GM12873 (cell line): ENCODE measurements at regions not wholly inside any gene's neighbourhood (a gene's known extent, or its start where the extent isn't known, plus 50 kb on each side); places are given as distances from the start of the nearest gene placed in this dataset.

Experiments
- TF ChIP-seq, protein P1 (sequence below): IDR thresholded peaks from 2 replicates; pipeline ENCODE4 v1.5.1; 2012; ENCODE audit warnings: low read depth, mild to moderate bottlenecking, moderate library complexity, low read length, control low read depth; ENCODE audit not compliant: insufficient read depth; ENCODE audit errors: missing control alignments

DNA sequence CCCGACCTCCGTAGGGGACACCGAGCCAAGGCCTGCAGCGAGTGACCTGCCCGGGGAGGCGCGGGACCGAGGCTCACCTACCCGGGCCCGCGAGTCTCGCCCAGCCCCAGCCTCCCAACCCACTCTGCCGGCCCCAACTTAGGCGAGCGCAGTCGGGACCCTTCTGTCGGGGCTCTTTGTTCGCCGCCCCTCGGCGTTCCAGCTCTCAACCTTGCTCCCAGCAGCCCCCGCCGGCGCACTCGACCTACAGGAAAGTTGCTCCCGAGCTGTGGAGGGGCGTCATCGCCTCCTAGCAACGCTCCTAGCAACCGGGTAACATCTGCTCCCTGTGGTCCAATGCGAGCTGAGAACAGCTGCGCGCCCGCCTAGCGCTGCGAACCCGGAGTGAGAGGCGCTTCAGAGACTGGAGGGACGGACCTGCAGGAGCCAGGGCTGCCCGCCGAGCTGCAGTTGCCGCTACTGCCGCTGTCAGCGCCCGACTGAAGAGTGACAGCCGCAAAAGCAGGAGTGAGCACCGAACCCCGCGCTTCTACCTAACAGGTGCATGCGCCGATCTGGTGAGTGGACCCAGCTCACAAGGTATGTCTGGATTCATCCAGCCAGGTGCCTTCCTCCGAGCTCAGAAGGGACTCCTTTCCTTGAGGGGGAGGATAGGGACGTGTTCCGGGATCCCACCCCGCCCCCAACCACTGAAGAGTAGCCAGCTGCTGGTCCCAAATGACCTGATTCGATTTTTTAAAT is 355.0 kb downstream of the SNAPC1 start:
- TF ChIP-seq, protein P1, sequence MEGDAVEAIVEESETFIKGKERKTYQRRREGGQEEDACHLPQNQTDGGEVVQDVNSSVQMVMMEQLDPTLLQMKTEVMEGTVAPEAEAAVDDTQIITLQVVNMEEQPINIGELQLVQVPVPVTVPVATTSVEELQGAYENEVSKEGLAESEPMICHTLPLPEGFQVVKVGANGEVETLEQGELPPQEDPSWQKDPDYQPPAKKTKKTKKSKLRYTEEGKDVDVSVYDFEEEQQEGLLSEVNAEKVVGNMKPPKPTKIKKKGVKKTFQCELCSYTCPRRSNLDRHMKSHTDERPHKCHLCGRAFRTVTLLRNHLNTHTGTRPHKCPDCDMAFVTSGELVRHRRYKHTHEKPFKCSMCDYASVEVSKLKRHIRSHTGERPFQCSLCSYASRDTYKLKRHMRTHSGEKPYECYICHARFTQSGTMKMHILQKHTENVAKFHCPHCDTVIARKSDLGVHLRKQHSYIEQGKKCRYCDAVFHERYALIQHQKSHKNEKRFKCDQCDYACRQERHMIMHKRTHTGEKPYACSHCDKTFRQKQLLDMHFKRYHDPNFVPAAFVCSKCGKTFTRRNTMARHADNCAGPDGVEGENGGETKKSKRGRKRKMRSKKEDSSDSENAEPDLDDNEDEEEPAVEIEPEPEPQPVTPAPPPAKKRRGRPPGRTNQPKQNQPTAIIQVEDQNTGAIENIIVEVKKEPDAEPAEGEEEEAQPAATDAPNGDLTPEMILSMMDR, result peak; percentile 56

DNA sequence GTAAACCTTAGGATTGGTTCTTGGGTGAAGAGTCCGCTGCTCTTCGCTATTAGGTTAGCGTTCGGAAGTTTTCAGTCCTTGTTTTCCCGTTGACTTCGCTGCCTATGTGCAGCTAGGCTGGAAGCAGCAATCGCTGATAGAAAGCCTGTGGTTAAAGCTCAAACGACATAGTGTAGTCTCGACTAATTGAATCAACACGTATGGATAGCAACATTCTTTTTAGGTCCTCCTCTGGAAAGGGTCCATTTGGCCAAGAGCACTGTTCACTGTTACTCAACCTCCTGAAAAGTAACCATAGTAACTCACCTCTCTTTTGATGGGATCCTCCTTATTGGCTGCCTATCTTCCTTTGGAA is 355.5 kb downstream of the SNAPC1 start:
- TF ChIP-seq, protein P1, result no peak

DNA sequence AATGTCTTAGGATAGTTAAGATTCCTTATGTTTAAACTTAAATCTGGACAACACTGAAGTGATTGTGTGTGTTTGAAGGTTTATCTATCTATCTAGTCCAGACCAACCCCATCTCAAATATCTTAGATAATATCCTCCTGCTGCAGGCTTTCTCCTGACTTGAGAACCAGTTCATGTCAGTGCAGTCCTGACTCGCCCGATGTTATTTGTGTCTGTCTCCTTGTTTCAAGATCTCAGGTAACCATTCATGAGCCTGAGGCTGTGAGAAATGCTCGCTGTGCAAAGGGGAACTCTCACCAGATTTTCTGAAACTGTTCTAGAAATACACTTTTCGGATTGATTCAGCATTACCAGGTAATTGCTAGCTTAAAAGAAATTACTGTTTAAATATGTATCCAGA is 356.2 kb downstream of the SNAPC1 start:
- TF ChIP-seq, protein P1, result no peak

DNA sequence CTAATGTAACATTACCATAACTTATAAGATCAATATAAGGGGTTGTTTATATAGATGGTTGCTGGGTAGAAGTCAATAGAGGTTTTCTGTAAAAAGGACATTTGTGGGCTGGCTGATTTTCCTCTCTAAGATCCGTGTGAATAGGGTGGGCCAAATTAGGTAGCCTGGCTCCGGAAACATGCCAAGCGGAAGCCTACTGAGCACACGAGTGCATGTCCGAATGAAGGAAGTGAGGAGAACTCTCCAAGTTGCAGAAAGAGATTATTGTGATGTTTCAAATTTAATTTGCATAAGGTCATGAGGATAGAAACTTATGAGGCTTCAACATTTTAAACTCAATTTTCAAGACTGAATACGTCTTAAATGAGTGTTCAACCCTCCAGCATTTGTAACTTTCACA is 356.7 kb downstream of the SNAPC1 start:
- TF ChIP-seq, protein P1, result no peak

DNA sequence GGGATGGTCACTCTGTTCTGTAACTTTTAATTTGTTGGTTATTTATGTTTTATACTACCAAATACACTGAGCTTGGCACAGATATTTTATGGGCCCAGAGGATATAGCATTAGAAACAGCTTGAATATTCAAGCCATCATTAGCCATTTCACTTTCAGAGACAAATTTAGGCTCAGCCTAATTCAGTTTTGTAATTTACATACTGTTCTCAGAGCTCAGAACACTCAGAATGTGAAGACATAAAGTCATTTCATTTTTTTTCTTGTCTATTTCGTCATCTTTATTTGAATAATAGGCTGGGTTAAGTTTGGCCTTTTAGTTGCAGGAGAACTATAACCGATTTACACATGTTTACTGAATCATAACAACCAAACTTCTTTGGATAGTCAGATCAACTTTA is 361.7 kb downstream of the SNAPC1 start:
- TF ChIP-seq, protein P1, result no peak

DNA sequence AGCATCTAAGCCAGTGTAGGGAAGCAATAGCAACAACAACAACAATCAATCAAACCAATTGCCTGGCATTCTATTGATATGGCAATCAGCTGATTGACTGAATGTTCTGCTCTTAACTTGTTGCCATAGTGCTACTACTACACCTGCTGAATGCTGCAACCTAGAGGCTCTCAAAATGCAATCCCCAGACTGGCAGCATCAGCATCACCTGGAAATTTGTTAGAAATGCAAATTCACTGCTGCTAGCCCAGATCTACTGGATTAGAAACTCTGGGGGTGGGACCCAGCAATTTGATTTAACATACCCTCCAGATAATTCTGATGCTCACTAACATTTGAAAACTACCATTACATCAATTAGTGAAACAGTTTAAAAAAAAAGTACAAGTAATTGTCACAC is 363.6 kb downstream of the SNAPC1 start:
- TF ChIP-seq, protein P1, result no peak

DNA sequence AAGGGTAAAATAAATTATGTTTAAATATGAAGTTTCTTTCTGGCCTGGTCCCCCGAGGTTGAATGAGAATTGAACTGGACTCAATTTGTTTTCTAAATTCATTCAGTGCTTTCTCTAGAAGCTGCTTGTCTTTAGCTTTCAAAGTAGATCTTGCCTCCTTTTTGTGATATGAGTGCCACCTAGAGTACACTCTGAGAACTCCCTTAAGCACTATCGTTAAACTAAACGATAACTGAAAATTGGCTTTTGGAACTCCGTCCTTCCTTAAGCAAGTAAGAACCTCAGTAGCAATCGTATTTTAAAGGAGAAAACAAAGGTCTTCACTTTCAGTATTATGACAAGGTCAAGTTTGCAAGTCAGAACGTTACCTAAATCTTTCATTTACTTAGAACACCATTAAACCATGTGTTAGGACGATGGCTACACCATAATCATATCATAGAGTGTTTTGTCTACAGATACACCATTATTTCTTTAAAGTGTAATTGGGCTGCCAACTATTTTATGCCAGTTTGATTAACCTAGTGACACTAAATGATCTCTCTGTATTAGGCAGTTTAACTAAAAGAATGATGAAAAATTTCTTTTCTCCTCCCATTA is 364.8 kb downstream of the SNAPC1 start:
- TF ChIP-seq, protein P1, result peak; percentile 77
